ENCODE measurements at regions not wholly inside any gene's neighbourhood (a gene's known extent, or its start where the extent isn't known, plus 50 kb on each side); places are given as distances from the start of the nearest gene placed in this dataset.
A peak's percentile ranks its signal among the peaks of the same experiment; 100 is the strongest.

DNA sequence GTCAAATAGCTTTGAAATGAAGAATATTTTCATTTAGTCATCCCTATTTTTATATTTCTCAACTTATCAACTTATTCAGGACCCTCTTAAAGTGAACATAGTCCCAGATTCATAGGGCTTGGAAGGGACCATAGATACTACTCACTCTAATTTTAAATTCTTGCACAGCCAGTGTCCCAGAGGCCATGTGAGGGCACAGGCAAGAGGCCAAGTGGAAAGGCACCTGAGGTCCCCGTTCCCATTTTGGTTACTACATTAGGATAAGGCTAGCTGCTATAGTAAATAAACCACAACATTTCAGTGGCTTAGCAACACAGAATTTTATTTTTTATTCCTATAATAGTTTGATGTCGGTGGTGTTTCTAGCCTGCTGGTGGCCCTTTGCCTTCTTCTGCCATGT, 227.8 kb downstream of the SPTSSA start:
- Histone ChIP-seq H3K4me3 (no peak overlapping the region), H3K36me3 (ENCODE audit: low read depth) (no peaks in the 10 kb centered on the region), H3K4me1 (ENCODE audit: low read depth) (peaks cover 21% of the 10 kb centered on the region), H3K9me3 (no peaks in the 10 kb centered on the region)
- intact Hi-C loops (cut with DNase I, micrococcal nuclease), result no loop called here
- TF ChIP-seq, protein P1, sequence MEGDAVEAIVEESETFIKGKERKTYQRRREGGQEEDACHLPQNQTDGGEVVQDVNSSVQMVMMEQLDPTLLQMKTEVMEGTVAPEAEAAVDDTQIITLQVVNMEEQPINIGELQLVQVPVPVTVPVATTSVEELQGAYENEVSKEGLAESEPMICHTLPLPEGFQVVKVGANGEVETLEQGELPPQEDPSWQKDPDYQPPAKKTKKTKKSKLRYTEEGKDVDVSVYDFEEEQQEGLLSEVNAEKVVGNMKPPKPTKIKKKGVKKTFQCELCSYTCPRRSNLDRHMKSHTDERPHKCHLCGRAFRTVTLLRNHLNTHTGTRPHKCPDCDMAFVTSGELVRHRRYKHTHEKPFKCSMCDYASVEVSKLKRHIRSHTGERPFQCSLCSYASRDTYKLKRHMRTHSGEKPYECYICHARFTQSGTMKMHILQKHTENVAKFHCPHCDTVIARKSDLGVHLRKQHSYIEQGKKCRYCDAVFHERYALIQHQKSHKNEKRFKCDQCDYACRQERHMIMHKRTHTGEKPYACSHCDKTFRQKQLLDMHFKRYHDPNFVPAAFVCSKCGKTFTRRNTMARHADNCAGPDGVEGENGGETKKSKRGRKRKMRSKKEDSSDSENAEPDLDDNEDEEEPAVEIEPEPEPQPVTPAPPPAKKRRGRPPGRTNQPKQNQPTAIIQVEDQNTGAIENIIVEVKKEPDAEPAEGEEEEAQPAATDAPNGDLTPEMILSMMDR (IDR thresholded peaks at IDR 0.05), result no peak
- DNase-seq (no peak), ATAC-seq (no peak)

DNA sequence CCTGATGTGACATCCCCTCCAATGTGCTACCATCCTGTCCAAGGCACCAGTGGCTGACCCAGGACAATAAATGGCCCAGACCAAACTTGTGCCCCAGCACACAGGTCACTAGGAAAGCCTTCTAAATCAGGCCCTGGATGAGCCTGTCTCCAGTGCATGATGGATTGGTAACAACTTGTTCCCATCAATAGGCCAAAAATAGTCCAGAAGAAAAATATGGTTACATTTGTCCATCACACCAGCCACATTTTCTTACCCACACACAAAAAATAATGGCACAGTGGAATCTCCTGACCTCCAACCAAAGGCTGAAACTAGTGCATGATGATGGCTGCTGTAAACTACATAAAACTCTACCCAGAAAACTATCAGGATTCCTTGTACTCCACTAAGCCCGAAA, 228.4 kb downstream of the SPTSSA start:
- no peak for ATAC-seq

DNA sequence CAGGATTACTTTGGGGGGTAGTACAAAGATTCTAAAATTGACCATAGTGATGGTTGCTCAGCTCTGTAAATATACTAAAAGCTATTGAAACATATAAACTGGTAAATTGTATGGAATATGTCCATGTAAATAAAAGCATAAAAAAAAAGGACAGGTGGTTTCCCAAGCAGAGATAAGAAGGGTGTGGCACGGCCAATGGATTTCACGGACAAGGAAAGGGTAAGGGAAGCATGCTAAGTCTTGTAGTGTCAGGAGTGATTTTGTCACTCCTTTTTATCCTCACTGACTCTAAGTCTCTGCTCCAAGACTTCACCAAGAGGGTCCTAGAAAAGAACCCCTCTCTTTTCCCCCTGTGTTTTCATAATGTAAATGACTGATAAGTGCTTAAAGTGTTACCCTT, 229.2 kb downstream of the SPTSSA start:
- peak; percentile 79 for ATAC-seq
- DNase-seq, result peak in 2 of 3 donors; percentile 32 to 59

More for the DNA sequence above, 228.4 kb downstream of the SPTSSA start:
- DNase-seq, result no peak
- Histone ChIP-seq H3K9me3 (no peaks in the 10 kb centered on the region), H3K36me3 (ENCODE audit: low read depth) (no peaks in the 10 kb centered on the region), H3K4me1 (ENCODE audit: low read depth) (peaks cover 21% of the 10 kb centered on the region), H3K4me3 (no peak overlapping the region)
- TF ChIP-seq, protein P1 (IDR thresholded peaks at IDR 0.05), result no peak
- intact Hi-C loops (cut with DNase I, micrococcal nuclease), result no loop called here

DNA sequence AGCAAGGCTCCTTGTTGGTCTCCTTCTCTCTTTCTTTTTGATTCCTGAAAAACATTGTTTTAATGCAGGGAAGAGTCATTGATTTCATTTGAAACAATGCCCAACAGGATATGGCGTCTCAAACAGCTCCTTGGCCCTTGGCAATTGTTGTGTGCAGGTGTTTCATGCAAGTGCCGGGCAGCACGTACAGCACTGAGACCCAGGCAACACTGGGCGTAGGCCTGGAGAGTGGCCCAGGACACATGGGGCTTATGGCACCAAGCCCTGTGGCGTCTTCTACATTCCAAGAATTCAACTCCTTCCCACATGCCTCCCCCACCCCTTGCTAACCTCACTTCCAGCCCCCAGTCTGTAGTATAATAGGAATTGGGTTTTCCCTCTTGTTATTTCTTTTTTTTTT, 230.4 kb downstream of the SPTSSA start:
- H3K4me3 ChIP-seq, result no peak overlapping the region
- DNase-seq, result peak; percentile 40 to 57 (median 55)
- peak; percentile 55 for ATAC-seq
- no peaks in the 10 kb centered on the region for H3K9me3 ChIP-seq
- H3K4me1 ChIP-seq (ENCODE audit: low read depth), result peaks cover 24% of the 10 kb centered on the region
- intact Hi-C loops (cut with DNase I, micrococcal nuclease), result no loop called here
- H3K36me3 ChIP-seq (ENCODE audit: low read depth), result no peaks in the 10 kb centered on the region
- TF ChIP-seq, protein P1 (IDR thresholded peaks at IDR 0.05), result no peak

More for the DNA sequence above, 229.2 kb downstream of the SPTSSA start:
- intact Hi-C loops (cut with DNase I, micrococcal nuclease), result no loop called here
- no peak overlapping the region for H3K4me3 ChIP-seq
- TF ChIP-seq, protein P1 (IDR thresholded peaks at IDR 0.05), result no peak
- no peaks in the 10 kb centered on the region for H3K36me3 ChIP-seq (ENCODE audit: low read depth)
- H3K4me1 ChIP-seq (ENCODE audit: low read depth), result peaks cover 24% of the 10 kb centered on the region
- H3K9me3 ChIP-seq, result no peaks in the 10 kb centered on the region

DNA sequence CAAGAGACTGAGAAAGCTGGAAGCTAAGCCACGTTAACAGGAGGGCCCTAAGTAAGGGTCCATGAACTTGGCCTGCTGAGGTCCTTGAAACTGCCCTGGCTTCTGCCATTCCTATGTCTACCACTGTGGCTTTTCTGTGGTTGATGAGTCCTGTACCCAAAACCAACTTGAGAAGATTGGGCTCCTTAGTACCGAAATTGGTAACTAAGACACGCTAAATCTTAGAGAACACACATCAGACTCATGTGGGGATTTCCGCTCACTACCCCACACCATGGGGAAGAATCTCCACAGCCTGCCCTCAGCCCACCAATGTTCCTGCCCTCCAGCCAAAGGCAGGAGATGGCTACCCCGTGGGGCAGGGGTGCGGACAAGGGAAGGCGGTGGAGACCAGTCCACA, 232.9 kb downstream of the SPTSSA start:
- H3K9me3 ChIP-seq, result no peaks in the 10 kb centered on the region
- peaks cover 24% of the 10 kb centered on the region for H3K4me1 ChIP-seq (ENCODE audit: low read depth)
- TF ChIP-seq, protein P1 (IDR thresholded peaks at IDR 0.05), result no peak
- intact Hi-C loops (cut with DNase I, micrococcal nuclease), result loop anchor here (5.0 to 10.0 kb wide), 2 partner anchors 384 to 387 kb away; no protein-coding TSS in a partner anchor
- no peaks in the 10 kb centered on the region for H3K36me3 ChIP-seq (ENCODE audit: low read depth)
- ATAC-seq (no peak), DNase-seq (no peak)
- H3K4me3 ChIP-seq, result no peak overlapping the region

DNA sequence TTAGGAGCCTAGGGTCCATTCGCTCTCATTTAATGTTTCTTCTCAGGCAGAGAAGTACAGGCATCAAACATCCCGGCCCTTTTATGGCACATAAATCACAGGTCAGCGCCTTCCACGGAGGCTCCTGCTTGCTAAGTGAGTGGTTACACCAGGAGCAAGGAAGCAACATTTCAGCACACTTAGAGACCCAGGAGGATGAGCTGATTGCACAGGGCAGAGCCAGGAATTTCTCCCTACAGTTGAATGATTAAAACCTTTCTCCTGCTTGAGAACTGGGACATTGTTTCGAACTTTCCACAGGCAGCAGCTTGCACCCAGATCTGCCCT, 233.4 kb downstream of the SPTSSA start:
- H3K9me3 ChIP-seq, result no peaks in the 10 kb centered on the region
- ATAC-seq (peak; percentile 48), DNase-seq (peak in 2 of 3 donors; percentile 37 to 42)
- H3K36me3 ChIP-seq (ENCODE audit: low read depth), result no peaks in the 10 kb centered on the region
- intact Hi-C loops (cut with DNase I, micrococcal nuclease), result loop anchor here (5.0 to 10.0 kb wide), 2 partner anchors 384 to 386 kb away; no protein-coding TSS in a partner anchor
- TF ChIP-seq, protein P1 (IDR thresholded peaks at IDR 0.05), result no peak
- H3K4me3 ChIP-seq, result no peak overlapping the region
- peaks cover 24% of the 10 kb centered on the region for H3K4me1 ChIP-seq (ENCODE audit: low read depth)
